ENCODE measurements at regions not wholly inside any gene's neighbourhood (a gene's known extent, or its start where the extent isn't known, plus 50 kb on each side); places are given as distances from the start of the nearest gene placed in this dataset.
"Not testable (repeated sequence)": the region's sequence is repeated elsewhere in the genome, so short reads cannot be mapped to it uniquely, and the experiment has no call there.

DNA sequence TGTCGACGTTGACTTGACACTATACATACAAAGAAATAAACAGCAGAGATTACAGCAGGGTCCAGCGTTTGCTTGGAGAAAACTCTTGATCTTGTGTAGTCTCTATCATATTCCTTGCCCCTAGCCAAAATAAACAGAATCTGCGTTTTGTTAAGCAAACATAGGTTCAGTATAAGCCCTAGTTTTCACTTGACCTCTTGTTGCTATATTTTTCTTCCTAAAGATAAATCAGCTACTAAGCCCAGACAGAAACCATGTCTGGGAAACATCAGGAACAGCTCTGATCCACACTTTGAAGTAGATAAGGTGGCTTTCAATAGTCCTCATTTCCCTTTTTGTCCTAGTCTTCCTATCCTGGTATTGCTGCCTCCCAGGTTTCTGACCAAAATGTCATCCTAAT lies 328.2 kb upstream of the MAGI2 start:
- TF ChIP-seq POLR2A (IDR thresholded peaks at IDR 0.05; ENCODE audit: low read length), result no peak
- no peak for TF ChIP-seq GATA1 (IDR thresholded peaks at IDR 0.05; ENCODE audit: low read depth, low read length)
- no peak for DNase-seq

DNA sequence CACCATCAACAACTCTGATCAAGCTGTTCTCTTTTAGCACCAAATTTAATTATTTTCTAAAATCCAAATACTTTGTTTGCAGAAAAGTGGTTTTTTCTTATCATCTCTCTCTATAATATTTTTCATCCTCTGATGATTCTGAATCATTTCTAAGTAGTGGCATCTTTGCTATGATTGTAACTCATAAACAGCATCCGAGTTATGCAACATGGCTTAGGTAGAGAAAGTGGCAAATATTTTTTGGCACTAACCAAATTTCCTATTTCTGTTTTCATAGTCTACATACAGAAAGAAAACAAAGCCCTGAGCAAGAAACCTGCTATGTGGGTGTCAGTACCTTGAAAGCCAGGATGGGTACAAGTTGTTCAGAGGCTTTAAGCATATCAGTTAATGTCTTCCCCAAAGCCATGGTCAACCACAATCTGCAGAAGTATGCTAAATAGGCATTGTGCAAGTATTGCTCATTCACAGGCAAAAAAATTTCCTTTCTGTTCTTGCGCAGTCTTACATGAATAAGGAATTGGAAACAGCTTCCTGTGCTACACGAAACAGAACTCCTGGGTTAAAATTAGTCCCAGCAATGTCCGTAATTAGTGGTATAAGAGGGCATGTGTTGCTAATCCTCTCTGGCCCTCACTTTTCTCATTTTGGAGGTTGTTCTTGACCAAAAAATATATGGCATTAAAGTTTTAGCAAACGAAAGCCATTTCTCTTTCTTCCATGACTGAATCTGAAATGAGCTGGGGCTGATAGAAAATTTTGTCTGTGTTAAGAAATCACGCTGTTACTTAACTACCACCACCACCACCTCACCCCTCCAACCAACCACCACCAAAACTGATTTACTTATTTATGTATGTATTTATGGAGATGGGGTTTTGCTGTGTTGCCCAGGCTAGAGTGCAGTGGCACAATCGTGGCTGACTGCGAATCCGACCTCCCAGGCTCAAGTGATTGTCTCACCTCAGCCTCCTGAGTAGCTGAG lies 325.6 kb upstream of the MAGI2 start:
- TF ChIP-seq POLR2A (IDR thresholded peaks at IDR 0.05; ENCODE audit: low read length) (no peak), GATA1 (IDR thresholded peaks at IDR 0.05; ENCODE audit: low read depth, low read length) (no peak)
- no peak for DNase-seq

DNA sequence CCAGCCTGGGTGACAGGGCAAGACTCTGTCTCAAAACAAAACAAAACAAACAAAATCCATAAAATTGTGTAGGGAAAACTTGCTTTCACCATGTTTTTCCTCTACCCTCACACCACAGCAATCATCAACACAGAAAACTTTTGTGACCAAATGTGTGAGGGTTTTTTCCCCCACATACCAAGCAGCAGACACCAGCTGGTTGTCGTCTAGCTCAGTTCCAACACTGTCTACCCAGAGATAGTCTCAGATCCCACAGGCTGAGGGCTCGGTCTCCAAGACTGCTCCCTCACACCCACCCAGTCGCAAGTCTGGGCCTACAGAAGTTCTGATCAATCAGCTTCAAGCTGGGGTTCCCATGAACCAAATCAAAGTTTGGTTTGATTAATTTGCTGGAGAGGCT lies 322.4 kb upstream of the MAGI2 start:
- no peak for TF ChIP-seq POLR2A (IDR thresholded peaks at IDR 0.05; ENCODE audit: low read length)
- DNase-seq, result no peak

DNA sequence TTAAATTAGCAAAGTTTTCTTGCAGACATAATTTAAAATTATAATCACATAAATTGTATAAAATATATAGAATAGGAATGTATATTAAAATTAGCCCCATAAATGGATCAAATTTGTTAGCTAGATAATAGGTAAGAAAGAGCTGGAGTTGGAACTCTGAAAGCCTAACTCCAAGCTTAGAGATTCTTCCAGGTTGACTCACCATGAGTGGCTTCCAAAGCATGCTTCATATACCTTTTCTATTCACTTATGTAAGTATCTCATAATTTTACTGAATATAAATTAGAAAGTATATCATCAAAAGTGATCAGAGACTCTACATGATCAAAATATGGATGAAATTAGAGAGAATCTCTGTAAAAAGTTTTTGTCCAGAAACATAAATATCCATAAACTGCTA lies 320.7 kb upstream of the MAGI2 start:
- DNase-seq, result no peak
- TF ChIP-seq GATA1 (IDR thresholded peaks at IDR 0.05; ENCODE audit: low read depth, low read length) (no peak), POLR2A (IDR thresholded peaks at IDR 0.05; ENCODE audit: low read length) (no peak)

DNA sequence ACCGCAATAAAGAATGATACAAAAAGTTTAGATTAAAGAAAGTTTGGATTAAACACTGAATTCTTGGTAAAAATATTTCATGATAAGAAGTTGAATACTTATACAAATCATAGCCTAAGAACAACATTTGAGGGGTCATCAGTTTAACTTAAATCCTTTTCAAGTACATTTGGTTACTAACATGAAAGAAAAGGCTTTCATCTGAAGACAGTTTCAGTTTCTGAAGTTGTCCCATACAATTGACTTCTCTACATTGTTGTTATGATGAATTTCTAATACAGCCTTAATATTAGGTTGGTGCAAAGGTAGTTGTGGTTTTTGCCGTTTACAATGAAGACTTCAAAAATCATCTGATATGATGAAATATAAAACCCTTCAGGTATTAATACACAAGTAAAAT lies 317.5 kb upstream of the MAGI2 start:
- no peak for DNase-seq
- TF ChIP-seq POLR2A (IDR thresholded peaks at IDR 0.05; ENCODE audit: low read length) (no peak), GATA1 (IDR thresholded peaks at IDR 0.05; ENCODE audit: low read depth, low read length) (no peak)

DNA sequence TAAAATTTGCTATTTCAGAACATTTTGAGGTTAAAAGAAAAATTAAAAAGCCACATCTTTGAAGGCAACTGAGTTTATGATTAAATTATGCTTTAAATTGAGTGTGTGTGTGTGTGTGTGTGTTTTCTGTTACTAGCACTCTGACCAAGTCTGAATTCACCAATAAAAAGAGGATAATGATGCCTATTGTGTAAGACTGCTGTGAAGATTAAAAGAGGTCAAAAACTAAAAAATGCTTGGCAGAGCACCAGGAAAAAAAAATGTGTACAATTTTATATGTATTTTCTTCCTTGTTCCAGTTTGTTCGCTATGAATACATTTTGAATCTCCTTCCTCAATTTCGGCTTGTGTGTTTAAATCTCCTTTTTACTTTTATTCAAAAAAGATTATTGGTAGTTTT lies 316.6 kb upstream of the MAGI2 start:
- no peak for DNase-seq
- no peak for TF ChIP-seq GATA1 (IDR thresholded peaks at IDR 0.05; ENCODE audit: low read depth, low read length)
- TF ChIP-seq POLR2A (IDR thresholded peaks at IDR 0.05; ENCODE audit: low read length), result no peak

DNA sequence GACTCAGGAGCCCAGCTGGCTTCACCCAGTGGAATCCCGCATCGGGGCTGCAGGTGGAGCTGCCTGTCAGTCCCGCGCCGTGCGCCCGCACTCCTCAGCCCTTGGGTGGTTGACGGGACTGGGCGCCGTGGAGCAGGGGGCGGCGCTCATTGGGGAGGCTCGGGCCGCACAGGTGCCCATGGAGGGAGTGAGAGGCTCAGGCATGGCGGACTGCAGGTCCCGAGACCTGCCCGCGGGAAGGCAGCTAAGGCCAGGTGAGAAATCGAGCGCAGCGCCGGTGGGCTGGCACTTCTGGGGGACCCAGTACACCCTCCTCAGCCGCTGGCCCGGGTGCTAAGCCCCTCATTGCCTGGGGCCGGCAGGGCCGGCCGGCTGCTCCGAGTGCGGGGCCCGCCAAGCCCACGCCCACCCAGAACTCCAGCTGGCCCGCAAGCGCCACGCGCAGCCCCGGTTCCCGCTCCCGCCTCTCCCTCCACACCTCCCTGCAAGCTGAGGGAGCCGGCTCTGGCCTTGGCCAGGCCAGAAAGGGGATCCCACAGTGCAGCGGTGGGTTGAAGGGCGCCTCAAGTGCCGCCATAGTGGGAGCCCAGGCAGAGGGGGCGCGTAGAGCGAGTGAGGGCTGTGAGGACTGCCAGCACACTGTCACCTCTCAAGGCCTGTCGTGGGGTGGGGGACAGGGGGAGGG lies 314.6 kb upstream of the MAGI2 start:
- not testable (repeated sequence) for DNase-seq

DNA sequence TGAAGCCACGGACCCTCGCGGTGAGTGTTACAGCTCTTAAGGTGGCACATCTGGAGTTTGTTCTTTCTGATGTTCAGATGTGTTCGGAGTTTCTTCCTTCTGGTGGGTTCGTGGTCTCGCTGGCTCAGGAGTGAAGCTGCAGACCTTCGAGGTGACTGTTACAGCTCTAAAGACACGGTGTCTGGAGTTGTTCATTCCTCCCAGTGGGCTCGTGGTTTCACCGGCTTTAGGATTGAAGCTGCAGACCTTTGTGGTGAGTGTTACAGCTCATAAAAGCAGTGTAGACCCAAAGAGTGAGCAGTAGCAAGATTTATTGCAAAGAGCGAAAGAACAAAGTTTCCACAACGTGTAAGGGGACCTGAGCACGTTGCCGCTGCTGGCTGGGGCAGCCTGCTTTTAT lies 313.7 kb upstream of the MAGI2 start:
- DNase-seq, result not testable (repeated sequence)

DNA sequence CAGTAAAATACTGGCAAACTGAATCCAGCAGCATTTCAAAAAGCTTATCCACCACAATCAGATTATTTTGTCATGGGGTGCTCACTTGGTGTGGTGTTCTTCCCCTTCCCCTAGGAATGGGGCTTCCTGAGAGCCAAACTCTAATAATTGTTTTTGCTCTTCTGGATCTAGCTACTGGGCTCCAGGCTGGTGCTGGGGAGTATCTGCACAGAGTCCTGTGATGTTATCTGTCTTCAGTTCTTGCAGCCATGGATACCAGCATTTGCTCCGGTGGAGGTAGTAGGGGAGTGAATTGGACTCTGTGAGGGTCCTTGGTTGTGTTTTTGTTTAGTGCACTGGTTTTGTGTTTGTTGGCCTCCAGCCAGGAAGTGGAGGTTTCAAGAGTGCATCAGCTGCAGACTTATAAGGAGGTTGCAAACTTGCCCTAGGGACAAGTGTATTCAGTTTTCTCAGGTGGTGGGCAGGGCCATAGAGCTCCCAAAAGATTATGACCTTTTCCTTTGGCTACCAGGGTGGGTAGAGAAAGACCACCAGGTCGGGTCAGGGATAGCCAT lies 308.5 kb upstream of the MAGI2 start:
- TF ChIP-seq POLR2A (IDR thresholded peaks at IDR 0.05; ENCODE audit: low read length) (no peak), GATA1 (IDR thresholded peaks at IDR 0.05; ENCODE audit: low read depth, low read length) (no peak)
- no peak for DNase-seq

DNA sequence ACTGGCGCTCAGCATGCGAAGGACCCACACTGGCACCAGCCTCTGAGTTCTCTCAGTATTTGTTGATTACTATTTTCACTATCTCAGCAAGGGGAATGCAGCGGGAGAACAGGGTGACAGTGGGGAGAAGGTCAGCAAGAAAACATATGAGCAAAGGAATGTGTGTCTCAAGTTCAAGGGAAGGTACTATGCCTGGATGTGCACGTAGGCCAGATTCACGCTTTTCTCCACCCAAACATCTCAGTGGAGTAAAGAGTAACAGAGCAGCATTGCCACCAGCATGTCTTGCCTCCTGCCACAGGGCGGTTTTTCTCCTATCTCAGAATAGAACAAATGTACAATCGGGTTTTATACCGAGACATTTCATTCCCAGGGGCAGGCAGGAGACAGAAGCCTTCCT lies 297.5 kb upstream of the MAGI2 start:
- DNase-seq, result not testable (repeated sequence)

DNA sequence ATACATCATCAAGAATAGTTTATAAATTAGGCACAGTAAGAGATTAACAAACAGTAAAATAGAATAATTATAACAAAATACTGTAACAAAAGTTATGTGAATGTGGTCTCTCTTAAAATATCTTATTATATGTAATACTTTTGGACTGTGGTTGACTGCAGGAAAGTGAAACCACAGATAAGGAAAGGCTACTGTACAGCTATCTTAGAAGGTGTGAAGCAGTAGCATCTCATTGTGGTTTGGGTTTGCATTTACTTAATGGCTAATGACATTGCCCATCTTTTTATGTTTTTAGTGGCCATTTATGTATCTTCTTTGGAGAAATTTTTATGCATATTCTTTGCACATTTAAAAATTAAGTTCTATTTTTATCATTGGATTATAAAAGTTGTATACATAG lies 296.4 kb upstream of the MAGI2 start:
- TF ChIP-seq GATA1 (IDR thresholded peaks at IDR 0.05; ENCODE audit: low read depth, low read length) (no peak), POLR2A (IDR thresholded peaks at IDR 0.05; ENCODE audit: low read length) (no peak)

DNA sequence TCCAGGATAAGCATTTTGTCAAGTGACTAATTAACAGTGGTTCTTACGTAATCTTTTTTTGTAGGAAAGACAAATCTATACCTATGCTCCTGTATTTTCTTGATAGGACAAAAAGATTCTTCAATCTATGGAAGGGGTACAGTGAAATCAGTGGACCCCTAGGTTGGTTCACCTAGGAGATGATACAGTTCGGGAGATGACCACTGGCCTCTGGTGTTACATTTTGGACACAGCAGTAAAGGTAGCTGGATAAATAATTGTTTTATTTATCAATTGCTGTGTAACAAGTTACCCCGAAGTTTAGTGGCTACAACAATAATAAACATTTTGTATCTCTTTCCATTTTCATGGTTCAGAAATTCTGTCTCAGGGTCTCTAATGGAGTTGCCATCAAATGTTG lies 288.2 kb upstream of the MAGI2 start:
- no peak for DNase-seq
- TF ChIP-seq POLR2A (IDR thresholded peaks at IDR 0.05; ENCODE audit: low read length) (no peak), GATA1 (IDR thresholded peaks at IDR 0.05; ENCODE audit: low read depth, low read length) (no peak)

More for the DNA sequence above, 296.4 kb upstream of the MAGI2 start:
- DNase-seq, result no peak

DNA sequence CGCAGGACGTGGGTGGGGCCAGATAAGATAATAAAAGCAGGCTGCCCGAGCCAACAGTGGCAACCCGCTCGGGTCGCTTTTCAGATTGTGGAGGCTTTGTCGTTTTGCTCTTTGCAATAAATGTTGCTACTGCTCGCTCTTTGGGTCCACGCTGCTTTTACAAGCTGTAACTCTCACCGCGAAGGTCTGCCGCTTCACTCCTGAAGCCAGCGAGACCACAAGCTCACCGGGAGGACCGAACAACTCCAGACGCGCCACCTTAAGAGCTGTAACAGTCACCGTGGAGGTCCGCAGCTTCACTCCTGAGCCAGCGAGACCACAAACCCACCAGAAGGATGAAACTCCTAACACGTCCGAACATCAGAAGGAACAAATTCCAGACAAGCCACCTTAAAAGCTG lies 286.6 kb upstream of the MAGI2 start:
- TF ChIP-seq GATA1 (IDR thresholded peaks at IDR 0.05; ENCODE audit: low read depth, low read length) (no peak), POLR2A (IDR thresholded peaks at IDR 0.05; ENCODE audit: low read length) (no peak)
- no peak for DNase-seq

DNA sequence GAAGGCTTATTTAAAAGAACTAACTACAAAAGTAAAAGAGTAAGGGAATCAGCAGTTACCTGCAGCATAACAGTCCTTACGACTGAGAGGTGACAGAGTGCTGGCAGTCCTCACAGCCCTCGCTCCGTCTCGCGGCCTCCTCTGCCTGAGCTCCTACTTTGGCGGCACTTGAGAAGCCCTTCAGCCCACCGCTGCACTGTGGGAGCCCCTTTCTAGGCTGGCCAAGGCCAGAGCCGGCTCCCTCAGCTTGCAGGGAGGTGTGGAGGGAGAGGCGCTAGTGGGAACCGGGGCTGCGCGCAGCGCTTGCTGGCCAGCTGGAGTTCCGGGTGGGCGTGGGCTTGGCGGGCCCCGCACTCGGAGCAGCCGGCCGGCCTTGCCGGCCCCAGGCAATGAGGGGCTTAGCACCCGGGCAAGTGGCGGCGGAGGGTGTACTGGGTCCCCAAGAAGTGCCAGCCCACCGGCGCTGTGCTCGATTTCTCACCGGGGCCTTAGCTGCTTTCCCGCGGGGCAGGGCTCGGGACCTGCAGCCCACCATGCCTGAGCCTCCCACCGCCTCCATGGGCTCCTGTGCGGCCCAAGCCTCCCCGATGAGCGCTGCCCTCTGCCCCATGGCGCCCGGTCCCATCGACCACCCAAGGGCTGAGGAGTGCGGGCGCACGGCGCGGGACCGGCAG lies 285.7 kb upstream of the MAGI2 start:
- DNase-seq, result not testable (repeated sequence)

DNA sequence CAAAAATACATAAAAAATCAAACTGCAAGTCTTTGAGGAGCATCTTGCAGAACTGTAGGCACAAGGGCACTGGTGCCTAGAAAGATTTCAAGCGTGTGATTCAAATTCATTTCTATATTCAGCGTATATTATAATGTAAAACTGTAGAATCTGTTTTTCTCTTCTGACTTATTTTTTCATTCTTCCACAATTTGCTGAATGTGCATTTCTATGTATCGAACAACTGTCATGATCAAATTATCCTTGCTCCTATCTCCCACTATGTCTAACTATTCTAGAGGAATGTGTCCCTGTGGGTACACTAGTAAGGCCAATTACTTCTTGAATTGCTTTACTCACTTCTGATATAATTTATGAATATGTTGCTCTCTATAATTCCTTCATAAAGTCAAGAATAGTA lies 283.0 kb upstream of the MAGI2 start:
- no peak for DNase-seq

More for the DNA sequence above, 283.0 kb upstream of the MAGI2 start:
- TF ChIP-seq POLR2A (IDR thresholded peaks at IDR 0.05; ENCODE audit: low read length) (no peak), GATA1 (IDR thresholded peaks at IDR 0.05; ENCODE audit: low read depth, low read length) (no peak)
